ENCODE measurements at regions not wholly inside any gene's neighbourhood (a gene's known extent, or its start where the extent isn't known, plus 50 kb on each side); places are given as distances from the start of the nearest gene placed in this dataset.

DNA sequence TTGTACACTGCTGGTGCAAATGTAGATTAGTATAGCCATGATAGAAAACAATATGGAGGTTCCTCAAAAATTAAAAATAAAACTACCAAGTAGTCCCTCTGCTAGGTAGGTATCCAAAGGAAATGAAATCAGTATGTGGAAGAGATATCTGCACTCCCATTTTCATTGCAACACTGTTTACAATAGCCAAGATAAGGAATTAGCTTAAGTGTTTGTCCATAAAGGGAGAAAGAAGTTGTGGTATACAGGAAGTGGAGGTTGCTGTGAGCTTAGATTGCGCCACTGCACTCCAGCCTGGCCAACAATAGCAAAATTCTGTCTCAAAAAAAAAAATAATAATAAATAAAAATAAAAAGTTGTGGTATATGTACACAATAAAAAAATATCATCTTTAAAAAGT is 325.0 kb upstream of the EMCN start:
- H2BK20ac ChIP-seq (ENCODE audit: low read depth, low read length), result no peak overlapping the region
- no peak overlapping the region for H2BK15ac ChIP-seq (ENCODE audit: low read depth, low read length)
- H3K4me1 ChIP-seq (ENCODE audit: control insufficient read depth, insufficient read depth, low read length), result no peaks in the 10 kb centered on the region
- ATAC-seq (ENCODE audit: low read depth), result no peak
- no peaks in the 10 kb centered on the region for H3K9me3 ChIP-seq (ENCODE audit: control insufficient read depth, insufficient read depth, low read length)
- ChIA-PET CTCF (interaction anchor here (0.6 kb wide), 1 partner anchor 317 kb away, joined by 3 read pairs; no protein-coding TSS in a partner anchor), POLR2A (ENCODE audit: unreplicated experiment) (interaction anchor here (0.7 kb wide), 1 partner anchor 22 kb away, joined by 4 read pairs; no protein-coding TSS in a partner anchor)
- no peak for DNase-seq
- no peak overlapping the region for H4K5ac ChIP-seq (ENCODE audit: low read depth, low read length)
- no peak overlapping the region for H2AK5ac ChIP-seq (ENCODE audit: low read depth, low read length)
- H2BK120ac ChIP-seq (ENCODE audit: low read depth, low read length), result no peak overlapping the region
- no peak overlapping the region for H4K91ac ChIP-seq (ENCODE audit: insufficient read depth, low read depth, low read length)
- no peak overlapping the region for H3K4me2 ChIP-seq (ENCODE audit: low read depth, low read length)
- H3K18ac ChIP-seq (ENCODE audit: low read depth, low read length), result no peak overlapping the region
- H2BK5ac ChIP-seq (ENCODE audit: low read depth, low read length, poor library complexity, severe bottlenecking), result no peak overlapping the region
- no peaks in the 10 kb centered on the region for H3K27me3 ChIP-seq (ENCODE audit: control insufficient read depth, insufficient read depth, low read length)
- no peaks in the 10 kb centered on the region for H3K79me1 ChIP-seq (ENCODE audit: low read depth in 1 of 2, low read length in 2 of 2)
- H3K27ac ChIP-seq (ENCODE audit: insufficient read depth, low read length), result no peak overlapping the region
- H3K56ac ChIP-seq (ENCODE audit: extremely low read depth, insufficient read depth, low read length), result no peak overlapping the region
- H3K9me1 ChIP-seq (ENCODE audit: insufficient read depth, low read length), result no peaks in the 10 kb centered on the region
- in situ Hi-C loops (cut with MboI; ENCODE audit: low sequenced_read_pairs) (no loop called here), dilution Hi-C loops (cut with HindIII; ENCODE audit: low sequenced_read_pairs, unreplicated experiment) (no loop called here), intact Hi-C loops (cut with micrococcal nuclease) (no loop called here)
- no peak overlapping the region for H4K8ac ChIP-seq (ENCODE audit: low read depth in 2 of 2, low read length in 2 of 2)
- no peak overlapping the region for H2AFZ ChIP-seq (replicated peaks; ENCODE audit: low read length, poor library complexity)
- no peaks in the 10 kb centered on the region for H4K20me1 ChIP-seq (ENCODE audit: insufficient read depth, low read length)
- H3K36me3 ChIP-seq (ENCODE audit: control insufficient read depth, insufficient read depth, low read length), result no peaks in the 10 kb centered on the region
- no TSS peak for BruUV-seq (replicated peaks)
- no peak overlapping the region for H3K9ac ChIP-seq (ENCODE audit: low read depth, low read length)
- H3K4me3 ChIP-seq (ENCODE audit: insufficient read depth, low read depth, low read length), result no peak overlapping the region
- H2AK9ac ChIP-seq (replicated peaks; ENCODE audit: low read depth, low read length, poor library complexity), result no peak overlapping the region
- no peak for TF ChIP-seq CEBPB (IDR thresholded peaks at IDR 0.05; ENCODE audit: low read depth, low read length)
- TF ChIP-seq MAZ (IDR thresholded peaks at IDR 0.05; ENCODE audit: borderline replicate concordance, low read depth, low read length), result no peak
- TF ChIP-seq FOS (IDR thresholded peaks at IDR 0.05; ENCODE audit: low read depth, low read length), result no peak
- no peak overlapping the region for H3K14ac ChIP-seq (replicated peaks; ENCODE audit: low read depth, low read length)
- no peak overlapping the region for H3K4ac ChIP-seq (ENCODE audit: low read depth, low read length)
- no CpG with 5 or more reads among the region's 1 CpG for WGBS, 2 experiments (ENCODE audit: extremely low coverage in 2 of 2, insufficient read length in 1 of 2)
- no peak overlapping the region for H3K23ac ChIP-seq (ENCODE audit: low read depth, low read length)

All from IMR-90 (cell line).